AG20443 (cell line): ENCODE measurements at regions not wholly inside any gene's neighbourhood (a gene's known extent, or its start where the extent isn't known, plus 50 kb on each side); places are given as distances from the start of the nearest gene placed in this dataset.

Source experiments
- DNase-seq: peaks from one replicate; pipeline ENCODE4 v3.0.0; 2012; ENCODE audit warnings: low spot score, mixed read lengths

GRCh38 chr10:123608047-123608446, 58.1 kb upstream of the GPR26 start:
- DNase-seq: no peak

DNA sequence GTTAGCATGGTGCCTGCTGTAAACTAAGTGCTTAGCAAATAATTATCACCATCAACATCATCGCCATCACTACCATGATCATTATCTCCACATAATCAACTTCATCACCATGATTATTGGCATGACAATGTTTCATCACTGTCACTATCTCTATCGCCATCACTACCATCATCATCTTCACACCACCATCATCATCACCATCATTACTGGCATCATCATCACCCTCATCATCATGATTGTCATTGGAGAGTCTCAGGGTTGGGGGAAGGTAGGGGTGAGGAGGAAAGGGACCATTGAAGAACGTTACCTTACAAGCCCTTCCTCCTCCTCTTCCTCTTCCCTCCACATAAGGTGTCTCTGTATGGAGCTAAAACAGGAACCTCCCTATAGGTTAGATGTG, 54.9 kb upstream of the GPR26 start:
- no peak for DNase-seq

GRCh38 chr10:123611876-123612275, 54.3 kb upstream of the GPR26 start:
- DNase-seq: no peak

DNA sequence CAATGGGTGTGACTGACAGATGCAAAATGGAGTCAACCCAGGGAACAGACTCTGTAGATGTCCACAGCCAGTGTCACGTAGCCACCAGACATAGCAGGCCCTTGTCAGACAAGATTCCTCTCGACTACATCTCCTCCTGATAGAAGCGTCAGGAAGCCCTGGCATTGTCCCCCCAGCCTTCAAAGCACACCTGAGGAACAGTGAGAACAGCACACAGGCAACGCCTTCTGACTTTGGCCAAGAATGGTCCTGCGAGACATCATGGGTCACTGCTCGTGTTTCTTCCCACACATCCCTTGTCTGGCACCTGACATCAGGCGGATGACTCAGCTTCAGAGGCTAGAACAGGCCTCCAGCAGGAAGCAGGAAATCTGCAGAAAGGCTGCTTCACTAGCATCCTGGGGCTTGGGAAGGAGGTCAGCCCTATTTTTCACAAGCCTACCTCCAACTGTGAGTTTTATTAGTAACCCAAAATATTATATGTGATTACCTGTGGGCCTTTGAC, 52.8 kb upstream of the GPR26 start:
- DNase-seq: no peak

- DNase-seq: peak; percentile 72
Observed at GRCh38 chr10:123614888-123615287, 51.3 kb upstream of the GPR26 start.
